ENCODE measurements at regions not wholly inside any gene's neighbourhood (a gene's known extent, or its start where the extent isn't known, plus 50 kb on each side); places are given as distances from the start of the nearest gene placed in this dataset.

DNA sequence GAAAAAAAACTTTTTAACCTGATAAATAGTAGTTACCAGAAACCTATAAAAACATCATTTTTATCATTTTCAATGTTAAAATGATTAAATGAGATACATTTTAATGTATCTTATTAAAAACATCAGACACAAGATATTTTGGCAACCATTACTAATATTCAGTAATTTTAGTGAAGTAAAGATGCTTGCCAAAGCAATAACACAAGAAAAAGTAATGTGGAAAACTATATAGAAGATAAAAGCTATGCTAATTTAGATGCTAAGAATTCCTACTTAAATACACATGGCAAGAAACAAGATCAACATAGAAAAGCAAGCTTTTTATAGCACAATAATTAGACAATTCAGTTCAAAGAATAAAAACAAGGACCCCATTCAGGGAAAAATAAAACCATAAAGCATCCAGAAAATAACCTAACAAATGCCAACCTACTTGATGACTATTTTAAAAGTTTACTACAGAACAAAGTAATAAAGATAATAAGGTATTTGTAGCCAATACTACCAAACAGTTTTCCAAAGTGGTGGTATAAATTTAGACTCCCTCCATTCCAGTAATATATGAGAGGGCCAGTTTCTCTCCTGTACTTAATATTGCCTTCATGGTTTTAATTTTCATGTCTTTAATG lies 489.5 kb downstream of the CDH2 start:
- DNase-seq, result no peak

- DNase-seq, result peak; percentile 22
Observed at GRCh38 chr18:27685807-27686412, 491.0 kb downstream of the CDH2 start.

GRCh38 chr18:27685091-27685490 lies 491.8 kb downstream of the CDH2 start:
- no peak for DNase-seq

DNA sequence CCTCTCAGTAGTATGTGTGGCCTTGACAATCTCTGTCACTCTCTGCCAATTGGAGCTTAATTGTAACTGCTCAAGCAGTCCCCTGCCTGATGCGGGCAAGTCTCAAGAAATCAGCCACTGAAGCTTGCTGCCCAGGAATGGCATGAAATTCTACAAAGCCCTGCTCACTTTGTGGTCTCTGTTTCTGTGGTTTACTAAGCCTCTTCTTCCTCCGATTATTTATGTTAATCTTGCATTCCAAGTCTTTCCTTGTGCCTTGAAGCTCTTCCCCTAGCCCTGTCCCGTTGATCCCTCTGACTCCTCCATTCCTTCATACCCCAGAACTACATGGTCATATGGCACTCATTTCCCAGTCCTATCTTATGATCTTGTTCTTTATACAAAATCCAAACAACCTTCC lies 489.3 kb upstream of the CHST9 start:
- DNase-seq, result no peak

GRCh38 chr18:27673861-27674260 lies 488.8 kb upstream of the CHST9 start:
- DNase-seq, result no peak

DNA sequence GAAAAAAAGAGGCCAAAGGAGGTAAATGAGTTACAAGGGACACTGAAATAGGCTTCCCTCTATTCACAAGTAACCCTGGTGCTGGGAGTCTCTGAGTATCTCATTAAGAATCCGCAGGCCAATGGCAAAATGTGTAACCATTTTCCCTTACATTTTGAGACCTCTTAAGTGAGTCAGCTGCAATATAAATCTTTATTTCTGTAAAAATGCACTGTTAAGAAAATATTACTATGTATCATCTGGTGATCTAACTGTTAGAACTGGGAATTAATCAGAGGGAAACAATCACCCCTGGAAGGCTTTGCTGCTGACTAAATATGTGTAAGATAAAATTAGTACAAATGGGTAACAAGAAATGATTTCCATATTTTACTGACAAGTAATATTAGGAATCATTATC lies 483.1 kb upstream of the CHST9 start:
- DNase-seq, result no peak

GRCh38 chr18:27667064-27667463 lies 482.0 kb upstream of the CHST9 start:
- no peak for DNase-seq

GRCh38 chr18:27666016-27666415 lies 480.9 kb upstream of the CHST9 start:
- no peak for DNase-seq

GRCh38 chr18:27665264-27665799 lies 480.2 kb upstream of the CHST9 start:
- no peak for DNase-seq

DNA sequence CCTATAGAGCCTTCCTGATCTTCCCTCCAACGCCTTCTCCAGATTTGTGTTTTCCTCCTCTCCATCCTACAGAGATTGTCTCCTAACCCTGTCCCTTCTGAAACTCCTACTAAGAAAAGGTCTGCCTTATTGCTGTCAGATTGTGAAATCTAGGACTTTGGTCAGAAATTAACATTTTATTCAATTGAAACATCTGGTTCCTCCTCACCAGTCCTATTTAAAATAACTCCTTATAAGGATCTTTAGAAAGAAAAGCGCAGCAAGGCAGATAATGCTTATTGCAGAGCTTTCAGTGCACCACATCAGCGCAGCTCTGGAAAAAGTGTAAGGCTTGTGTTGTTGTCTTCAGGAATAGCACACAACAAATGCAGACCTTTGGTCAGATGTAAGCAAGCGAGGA lies 477.8 kb upstream of the CHST9 start:
- DNase-seq, result no peak

- no peak for DNase-seq
Observed at GRCh38 chr18:27662537-27662936, 477.4 kb upstream of the CHST9 start.

GRCh38 chr18:27661320-27662018 lies 476.4 kb upstream of the CHST9 start:
- peak; percentile 1 for DNase-seq

- DNase-seq, result no peak
Observed at GRCh38 chr18:27656905-27657304, 471.8 kb upstream of the CHST9 start.

GRCh38 chr18:27656167-27656778 lies 471.2 kb upstream of the CHST9 start:
- DNase-seq, result no peak

DNA sequence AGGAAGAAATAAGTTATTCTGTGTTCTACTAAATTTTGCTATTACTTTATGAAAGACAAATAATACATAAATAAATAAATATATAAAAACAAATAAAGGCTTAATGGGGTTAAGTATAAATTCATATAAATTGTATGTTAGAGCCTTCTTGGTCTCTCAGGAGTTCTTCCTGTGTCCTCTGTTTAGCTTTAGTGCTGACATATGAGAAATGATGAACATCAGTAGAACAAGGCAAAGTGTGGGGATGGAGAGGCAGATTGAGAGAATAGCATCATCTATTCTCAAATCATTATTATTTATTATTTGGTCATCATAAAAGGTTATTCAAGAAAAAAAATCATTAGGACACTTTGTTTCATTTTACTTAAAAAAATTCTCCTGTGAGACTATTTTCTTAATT lies 468.1 kb upstream of the CHST9 start:
- DNase-seq, result no peak

DNA sequence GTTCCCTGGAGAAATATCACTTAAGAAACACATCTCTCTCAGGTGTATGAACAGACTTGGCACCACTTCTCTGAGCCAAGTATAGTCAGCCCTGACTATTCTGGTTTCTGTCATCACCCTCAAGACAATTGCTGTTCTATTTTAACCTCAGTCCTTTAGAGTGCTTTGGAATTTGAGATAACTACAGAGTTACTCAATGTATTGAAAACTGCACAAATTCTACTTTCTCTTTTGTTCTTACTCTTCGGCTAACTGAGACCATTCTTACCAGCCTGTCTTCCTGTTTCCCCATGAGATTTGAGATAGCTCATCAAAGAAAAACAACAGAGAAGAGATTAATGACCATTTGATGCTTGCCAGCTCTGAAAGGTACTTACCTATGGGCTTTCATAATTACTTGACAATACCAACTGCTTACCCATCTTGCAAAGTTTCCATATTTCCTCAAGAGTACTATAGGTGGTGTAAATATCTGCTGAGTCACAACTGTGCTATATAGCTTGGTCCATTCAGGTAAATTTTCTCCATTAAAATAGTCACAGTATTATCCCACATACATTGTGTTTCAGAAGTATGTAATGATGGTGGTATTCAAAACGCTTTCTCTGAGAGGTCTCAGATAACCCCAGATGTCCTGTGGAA lies 467.5 kb upstream of the CHST9 start:
- DNase-seq, result no peak

- no peak for DNase-seq
Observed at GRCh38 chr18:27649621-27650020, 464.5 kb upstream of the CHST9 start.

DNA sequence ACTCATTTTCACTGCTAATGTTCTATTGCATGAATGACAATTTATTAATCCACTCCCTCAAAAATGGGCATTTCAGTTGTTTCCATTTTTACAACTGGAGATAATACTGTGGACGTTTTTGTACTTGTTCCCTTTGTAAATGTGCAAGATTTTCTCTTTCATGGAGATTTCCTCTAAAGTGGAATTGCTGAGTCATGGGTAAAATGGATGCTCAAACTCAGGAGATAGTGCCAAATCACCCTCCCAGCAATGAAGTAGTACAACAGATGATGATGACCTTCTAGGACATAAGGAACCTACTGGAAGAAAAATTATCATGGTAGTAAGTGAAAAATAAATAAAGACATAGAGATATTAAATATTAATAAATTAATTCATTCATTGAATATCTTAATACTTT lies 460.8 kb upstream of the CHST9 start:
- DNase-seq, result no peak

GRCh38 chr18:27636576-27637085 lies 451.5 kb upstream of the CHST9 start:
- no peak for DNase-seq

- DNase-seq, result no peak
Observed at GRCh38 chr18:27632706-27633105, 447.6 kb upstream of the CHST9 start.

- DNase-seq, result no peak
Observed at GRCh38 chr18:27627927-27628326, 442.8 kb upstream of the CHST9 start.

- no peak for DNase-seq
Observed at GRCh38 chr18:27621236-27621890, 436.3 kb upstream of the CHST9 start.

- DNase-seq, result no peak
Observed at GRCh38 chr18:27619906-27620305, 434.8 kb upstream of the CHST9 start.

Measured in NCI-H1105 treated with DMSO at 0.1 percent for 48 hours (cell line).